ENCODE measurements at regions not wholly inside any gene's neighbourhood (a gene's known extent, or its start where the extent isn't known, plus 50 kb on each side); places are given as distances from the start of the nearest gene placed in this dataset.

DNA sequence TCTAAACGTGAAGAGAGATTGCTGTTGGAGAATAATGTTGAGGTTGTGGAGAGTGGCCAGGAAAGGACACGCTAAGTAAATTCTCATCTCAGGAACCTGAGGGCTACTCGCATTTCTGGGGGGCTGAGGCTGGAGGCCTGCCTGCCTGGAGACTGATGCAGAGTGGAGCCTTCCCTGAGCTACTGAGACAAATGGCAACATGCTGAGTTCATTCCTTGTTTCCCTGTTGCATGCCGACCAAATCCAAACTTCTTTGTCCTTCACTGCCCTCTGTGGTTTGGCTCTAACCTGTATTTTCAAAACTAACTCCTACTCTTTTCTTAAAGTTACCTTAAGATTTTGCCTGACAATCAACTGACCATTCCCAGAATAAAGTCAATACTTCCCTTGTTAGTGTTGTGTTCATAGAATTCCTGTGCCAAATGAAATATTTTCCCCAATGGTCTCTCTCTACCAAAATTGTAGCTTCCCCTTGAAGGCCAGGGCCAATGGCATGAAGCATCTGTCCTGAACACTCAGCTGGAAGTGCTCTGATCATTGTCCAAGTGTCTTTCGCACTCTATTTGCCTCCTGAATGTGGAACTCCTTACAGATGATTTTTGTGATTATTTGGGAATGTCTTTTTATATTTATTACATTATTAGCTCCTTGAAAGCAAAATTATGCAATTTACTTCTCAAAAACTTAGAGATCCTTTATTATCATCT lies 1085.6 kb downstream of the SOCS6 start:
- no peaks in the 10 kb centered on the region for H3K36me3 ChIP-seq (replicated peaks in 1 of 2; ENCODE audit: control insufficient read depth in 1 of 2, insufficient read depth in 2 of 2, low read length in 2 of 2)
- ATAC-seq (no peak), FAIRE-seq (no peak), DNase-seq (ENCODE audit: low spot score) (no peak)
- POLR2A ChIA-PET: no interaction called here
- no peaks in the 10 kb centered on the region for H3K79me2 ChIP-seq (ENCODE audit: insufficient read depth, low read length)
- in situ Hi-C loops (cut with HindIII; ENCODE audit: extremely low pct_ligation_motif_present, low pct_unique_long_range_greater_than_20kb) (no loop called here), intact Hi-C loops (cut with micrococcal nuclease; ENCODE audit: unreplicated experiment) (no loop called here)
- no peak overlapping the region for H3K9ac ChIP-seq (ENCODE audit: insufficient read depth, low read depth, low read length)
- no peak overlapping the region for H2AFZ ChIP-seq (ENCODE audit: low read length)
- no peak overlapping the region for H3K27ac ChIP-seq (ENCODE audit: extremely low read length, insufficient read depth, low read length)
- no peaks in the 10 kb centered on the region for H3K9me3 ChIP-seq (ENCODE audit: low read length)
- no peaks in the 10 kb centered on the region for H3K4me1 ChIP-seq (ENCODE audit: insufficient read depth, low read length)
- H3K27me3 ChIP-seq (ENCODE audit: control insufficient read depth in 1 of 2, insufficient read depth in 2 of 2, low read length in 2 of 2): no peaks in the 10 kb centered on the region
- CTCF ChIA-PET (ENCODE audit: low intra/inter-chr PET ratio, low total read pairs): no interaction called here
- H3K4me3 ChIP-seq (replicated peaks in 1 of 3; ENCODE audit: insufficient read depth in 1 of 3, low read depth in 2 of 3, low read length in 3 of 3): no peak overlapping the region
- no peaks in the 10 kb centered on the region for H4K20me1 ChIP-seq (ENCODE audit: insufficient read depth, low read length)
- no peak overlapping the region for H3K4me2 ChIP-seq (ENCODE audit: low read depth, low read length)
- TF ChIP-seq, protein P1, sequence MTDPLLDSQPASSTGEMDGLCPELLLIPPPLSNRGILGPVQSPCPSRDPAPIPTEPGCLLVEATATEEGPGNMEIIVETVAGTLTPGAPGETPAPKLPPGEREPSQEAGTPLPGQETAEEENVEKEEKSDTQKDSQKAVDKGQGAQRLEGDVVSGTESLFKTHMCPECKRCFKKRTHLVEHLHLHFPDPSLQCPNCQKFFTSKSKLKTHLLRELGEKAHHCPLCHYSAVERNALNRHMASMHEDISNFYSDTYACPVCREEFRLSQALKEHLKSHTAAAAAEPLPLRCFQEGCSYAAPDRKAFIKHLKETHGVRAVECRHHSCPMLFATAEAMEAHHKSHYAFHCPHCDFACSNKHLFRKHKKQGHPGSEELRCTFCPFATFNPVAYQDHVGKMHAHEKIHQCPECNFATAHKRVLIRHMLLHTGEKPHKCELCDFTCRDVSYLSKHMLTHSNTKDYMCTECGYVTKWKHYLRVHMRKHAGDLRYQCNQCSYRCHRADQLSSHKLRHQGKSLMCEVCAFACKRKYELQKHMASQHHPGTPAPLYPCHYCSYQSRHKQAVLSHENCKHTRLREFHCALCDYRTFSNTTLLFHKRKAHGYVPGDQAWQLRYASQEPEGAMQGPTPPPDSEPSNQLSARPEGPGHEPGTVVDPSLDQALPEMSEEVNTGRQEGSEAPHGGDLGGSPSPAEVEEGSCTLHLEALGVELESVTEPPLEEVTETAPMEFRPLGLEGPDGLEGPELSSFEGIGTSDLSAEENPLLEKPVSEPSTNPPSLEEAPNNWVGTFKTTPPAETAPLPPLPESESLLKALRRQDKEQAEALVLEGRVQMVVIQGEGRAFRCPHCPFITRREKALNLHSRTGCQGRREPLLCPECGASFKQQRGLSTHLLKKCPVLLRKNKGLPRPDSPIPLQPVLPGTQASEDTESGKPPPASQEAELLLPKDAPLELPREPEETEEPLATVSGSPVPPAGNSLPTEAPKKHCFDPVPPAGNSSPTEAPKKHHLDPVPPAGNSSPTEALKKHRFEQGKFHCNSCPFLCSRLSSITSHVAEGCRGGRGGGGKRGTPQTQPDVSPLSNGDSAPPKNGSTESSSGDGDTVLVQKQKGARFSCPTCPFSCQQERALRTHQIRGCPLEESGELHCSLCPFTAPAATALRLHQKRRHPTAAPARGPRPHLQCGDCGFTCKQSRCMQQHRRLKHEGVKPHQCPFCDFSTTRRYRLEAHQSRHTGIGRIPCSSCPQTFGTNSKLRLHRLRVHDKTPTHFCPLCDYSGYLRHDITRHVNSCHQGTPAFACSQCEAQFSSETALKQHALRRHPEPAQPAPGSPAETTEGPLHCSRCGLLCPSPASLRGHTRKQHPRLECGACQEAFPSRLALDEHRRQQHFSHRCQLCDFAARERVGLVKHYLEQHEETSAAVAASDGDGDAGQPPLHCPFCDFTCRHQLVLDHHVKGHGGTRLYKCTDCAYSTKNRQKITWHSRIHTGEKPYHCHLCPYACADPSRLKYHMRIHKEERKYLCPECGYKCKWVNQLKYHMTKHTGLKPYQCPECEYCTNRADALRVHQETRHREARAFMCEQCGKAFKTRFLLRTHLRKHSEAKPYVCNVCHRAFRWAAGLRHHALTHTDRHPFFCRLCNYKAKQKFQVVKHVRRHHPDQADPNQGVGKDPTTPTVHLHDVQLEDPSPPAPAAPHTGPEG (CRISPR knock-in tag; IDR thresholded peaks at IDR 0.05): no peak
- no peak for TF ChIP-seq ZNF607 (CRISPR knock-in tag; IDR thresholded peaks at IDR 0.05; ENCODE audit: borderline replicate concordance)
- no peak for TF ChIP-seq REXO4 (CRISPR knock-in tag; IDR thresholded peaks at IDR 0.05; ENCODE audit: borderline replicate concordance)
- TF ChIP-seq ZNF484 (CRISPR knock-in tag; IDR thresholded peaks at IDR 0.05; ENCODE audit: borderline replicate concordance, low read depth): no peak
- TF ChIP-seq ZBTB21 (CRISPR knock-in tag; IDR thresholded peaks at IDR 0.05): no peak
- no peak for TF ChIP-seq MIER3 (CRISPR knock-in tag; IDR thresholded peaks at IDR 0.05; ENCODE audit: borderline replicate concordance)
- no peak for TF ChIP-seq EEA1 (CRISPR knock-in tag; IDR thresholded peaks at IDR 0.05; ENCODE audit: borderline replicate concordance)
- no peak for TF ChIP-seq NR3C1 (CRISPR knock-in tag; IDR thresholded peaks at IDR 0.05)
- TF ChIP-seq ATF2 (CRISPR knock-in tag; IDR thresholded peaks at IDR 0.05): no peak
- TF ChIP-seq, protein P2, sequence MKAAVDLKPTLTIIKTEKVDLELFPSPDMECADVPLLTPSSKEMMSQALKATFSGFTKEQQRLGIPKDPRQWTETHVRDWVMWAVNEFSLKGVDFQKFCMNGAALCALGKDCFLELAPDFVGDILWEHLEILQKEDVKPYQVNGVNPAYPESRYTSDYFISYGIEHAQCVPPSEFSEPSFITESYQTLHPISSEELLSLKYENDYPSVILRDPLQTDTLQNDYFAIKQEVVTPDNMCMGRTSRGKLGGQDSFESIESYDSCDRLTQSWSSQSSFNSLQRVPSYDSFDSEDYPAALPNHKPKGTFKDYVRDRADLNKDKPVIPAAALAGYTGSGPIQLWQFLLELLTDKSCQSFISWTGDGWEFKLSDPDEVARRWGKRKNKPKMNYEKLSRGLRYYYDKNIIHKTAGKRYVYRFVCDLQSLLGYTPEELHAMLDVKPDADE (CRISPR knock-in tag; IDR thresholded peaks at IDR 0.05): no peak
- no peak for TF ChIP-seq HNRNPLL (IDR thresholded peaks at IDR 0.05; ENCODE audit: low read depth, low read length, poor library complexity, severe bottlenecking)
- TF ChIP-seq ZKSCAN8 (CRISPR knock-in tag; IDR thresholded peaks at IDR 0.05; ENCODE audit: borderline replicate concordance): no peak
- no peak for TF ChIP-seq IKZF4 (CRISPR knock-in tag; IDR thresholded peaks at IDR 0.05; ENCODE audit: borderline replicate concordance, low read depth, not compliant biosample characterization)
- TF ChIP-seq SOX5 (CRISPR knock-in tag; IDR thresholded peaks at IDR 0.05; ENCODE audit: borderline replicate concordance): no peak
- under 1% methylated on average over 5 of the region's 5 CpGs for WGBS (ENCODE audit: low lambda C conversion rate)
- BruUV-seq (replicated peaks): no TSS peak

Measured in HepG2 (cell line).